ENCODE measurements at regions not wholly inside any gene's neighbourhood (a gene's known extent, or its start where the extent isn't known, plus 50 kb on each side); places are given as distances from the start of the nearest gene placed in this dataset.

DNA sequence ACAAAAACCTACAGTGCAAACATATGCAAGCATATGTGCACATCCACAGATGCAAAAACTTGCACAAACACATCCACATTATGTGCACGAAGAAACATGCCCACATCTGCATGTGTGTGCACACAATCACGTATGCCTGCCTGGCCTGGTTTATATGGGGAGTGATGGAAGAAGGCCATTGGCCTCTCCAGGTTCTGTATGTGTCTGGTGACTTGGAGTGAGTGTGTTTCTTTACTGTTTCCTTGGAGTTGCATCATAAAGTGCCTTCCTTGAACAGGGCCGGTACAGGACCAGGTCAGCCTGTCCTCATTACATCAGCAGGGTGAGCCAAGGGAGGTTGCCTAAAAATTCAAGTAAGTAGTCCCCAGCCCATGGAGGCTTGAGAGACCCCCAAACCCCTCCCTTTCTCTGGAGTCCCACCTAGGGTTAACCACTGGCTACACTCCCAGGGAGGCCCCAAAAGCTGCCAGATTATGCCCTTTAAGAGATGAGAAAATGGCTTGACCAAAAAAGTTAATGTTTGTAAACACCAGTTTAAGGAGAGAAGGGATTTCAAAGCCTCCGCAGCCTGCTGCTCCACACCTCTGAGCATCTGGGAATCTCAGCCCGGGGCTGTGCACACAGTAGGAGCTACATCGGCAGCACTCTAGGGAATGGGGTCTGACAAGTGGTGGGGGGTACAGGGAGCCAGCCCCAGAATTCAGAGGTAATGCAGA lies 140.8 kb downstream of the VEGFA start:
- Histone ChIP-seq H3K4me3 (ENCODE audit: low read length in 2 of 2) (no peak overlapping the region), H3K27me3 (ENCODE audit: control insufficient read depth in 2 of 2, insufficient read depth in 1 of 2, low read length in 1 of 2) (no peaks in the 10 kb centered on the region), H3K27ac (ENCODE audit: low read depth in 1 of 2, low read length in 1 of 2) (no peak overlapping the region), H3K36me3 (ENCODE audit: control insufficient read depth in 2 of 2, insufficient read depth in 2 of 2, low read length in 1 of 2) (no peaks in the 10 kb centered on the region), H3K9me3 (ENCODE audit: control insufficient read depth in 2 of 2, insufficient read depth in 1 of 2, low read length in 1 of 2) (no peaks in the 10 kb centered on the region), H3K4me1 (ENCODE audit: control insufficient read depth in 2 of 2, insufficient read depth in 2 of 2, low read length in 2 of 2) (no peaks in the 10 kb centered on the region)
- no peak for DNase-seq (ENCODE audit: low read depth in 6 of 9, low spot score in 9 of 9)
- WGBS = 94% methylated on average over 6 of the region's 6 CpGs

DNA sequence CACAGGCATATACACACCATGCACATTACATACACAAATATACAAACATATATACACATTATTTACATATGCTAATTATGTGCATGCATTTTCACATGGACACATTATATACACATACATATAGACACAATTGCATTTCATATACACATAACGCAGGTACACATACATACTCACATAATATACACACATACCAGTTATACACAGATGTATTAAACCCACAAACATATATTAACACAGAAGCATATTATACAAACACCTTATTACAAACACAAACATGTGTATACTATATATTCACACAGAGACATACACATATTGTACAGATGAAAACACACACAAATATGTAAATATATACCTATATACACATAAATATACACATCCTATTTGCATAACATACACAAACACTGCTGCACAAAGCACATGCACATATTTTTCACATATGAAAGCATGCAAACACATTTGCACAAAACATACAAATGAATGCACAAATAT lies 140.2 kb downstream of the VEGFA start:
- 100% methylated on average over 1 of the region's 1 CpG for WGBS
- Histone ChIP-seq H3K27me3 (ENCODE audit: control insufficient read depth in 2 of 2, insufficient read depth in 1 of 2, low read length in 1 of 2) (no peaks in the 10 kb centered on the region), H3K27ac (ENCODE audit: low read depth in 1 of 2, low read length in 1 of 2) (no peak overlapping the region), H3K4me1 (ENCODE audit: control insufficient read depth in 2 of 2, insufficient read depth in 2 of 2, low read length in 2 of 2) (no peaks in the 10 kb centered on the region), H3K36me3 (ENCODE audit: control insufficient read depth in 2 of 2, insufficient read depth in 2 of 2, low read length in 1 of 2) (no peaks in the 10 kb centered on the region), H3K4me3 (ENCODE audit: low read length in 2 of 2) (no peak overlapping the region), H3K9me3 (ENCODE audit: control insufficient read depth in 2 of 2, insufficient read depth in 1 of 2, low read length in 1 of 2) (no peaks in the 10 kb centered on the region)
- DNase-seq (ENCODE audit: low read depth in 6 of 9, low spot score in 9 of 9) = no peak

DNA sequence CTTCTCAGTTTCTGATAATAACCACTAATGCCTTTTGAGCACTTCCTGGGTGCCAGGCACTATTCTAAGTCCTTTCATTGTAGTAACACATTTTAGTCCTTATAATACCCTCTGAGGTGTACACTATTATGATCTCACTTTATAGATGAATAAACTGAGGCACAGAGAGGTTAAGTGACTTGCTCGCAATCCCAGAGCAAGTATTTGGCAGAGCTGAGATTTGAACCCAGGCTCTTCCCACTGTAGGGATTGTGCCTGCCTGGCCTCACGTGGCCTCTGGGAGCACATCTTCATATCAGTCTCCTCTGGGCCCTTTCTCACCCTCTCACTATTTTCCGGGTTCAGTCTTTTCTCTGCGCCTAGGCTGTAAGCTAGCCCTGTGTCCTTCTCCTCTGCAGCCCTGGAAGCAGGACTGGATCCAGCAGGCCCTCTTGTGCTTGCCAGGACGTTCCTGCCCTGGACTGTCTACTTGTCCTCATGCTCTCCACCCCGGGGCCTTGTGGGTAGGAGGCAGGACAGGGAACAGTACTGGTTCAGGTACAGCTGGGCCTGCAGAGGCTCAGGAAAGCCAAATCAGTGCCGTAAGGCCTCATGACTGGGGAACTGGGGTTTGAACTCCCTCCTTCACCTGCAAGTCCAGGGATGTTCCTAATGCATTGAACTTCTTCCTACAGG lies 139.6 kb downstream of the VEGFA start:
- no peak for DNase-seq (ENCODE audit: low read depth in 6 of 9, low spot score in 9 of 9)
- Histone ChIP-seq H3K4me3 (ENCODE audit: low read length in 2 of 2) (no peak overlapping the region), H3K9me3 (ENCODE audit: control insufficient read depth in 2 of 2, insufficient read depth in 1 of 2, low read length in 1 of 2) (no peaks in the 10 kb centered on the region), H3K27ac (ENCODE audit: low read depth in 1 of 2, low read length in 1 of 2) (no peak overlapping the region), H3K36me3 (ENCODE audit: control insufficient read depth in 2 of 2, insufficient read depth in 2 of 2, low read length in 1 of 2) (no peaks in the 10 kb centered on the region), H3K27me3 (ENCODE audit: control insufficient read depth in 2 of 2, insufficient read depth in 1 of 2, low read length in 1 of 2) (no peaks in the 10 kb centered on the region), H3K4me1 (ENCODE audit: control insufficient read depth in 2 of 2, insufficient read depth in 2 of 2, low read length in 2 of 2) (no peaks in the 10 kb centered on the region)
- 97% methylated on average over 7 of the region's 7 CpGs for WGBS

DNA sequence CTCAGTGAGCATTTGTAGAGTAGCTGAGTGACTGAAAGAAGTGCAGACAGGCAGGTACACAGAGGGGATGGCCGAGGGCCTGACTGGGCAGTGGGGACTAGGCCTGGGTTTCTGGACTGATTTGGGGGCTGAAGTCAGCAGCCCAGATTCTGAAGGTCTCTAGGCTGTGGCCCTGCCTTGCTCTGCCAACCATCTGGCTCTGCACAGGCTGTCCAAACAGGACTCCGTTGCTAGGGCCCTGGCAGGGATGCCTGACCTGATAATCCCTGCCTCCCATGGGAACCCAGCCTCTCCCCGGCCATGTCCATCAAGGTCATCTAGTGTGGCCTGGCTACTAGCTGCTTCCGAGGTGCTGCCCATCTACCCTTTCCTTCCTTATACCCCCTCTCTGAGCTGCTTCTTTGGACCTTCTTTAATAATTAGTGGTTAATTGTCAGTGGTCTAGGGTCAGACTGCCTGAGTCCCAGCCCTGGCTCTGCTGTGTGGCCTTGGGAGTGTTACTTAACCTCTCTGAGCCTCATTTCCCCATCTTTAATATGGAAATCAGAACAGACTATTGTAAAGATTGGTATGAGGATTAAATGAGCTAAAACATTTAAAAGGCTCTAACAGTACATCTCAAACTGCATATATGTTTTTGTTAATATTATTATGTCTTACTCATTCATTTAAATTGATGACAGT lies 137.9 kb downstream of the VEGFA start:
- DNase-seq (ENCODE audit: low read depth in 6 of 9, low spot score in 9 of 9) = no peak
- H3K36me3 ChIP-seq (ENCODE audit: control insufficient read depth in 2 of 2, insufficient read depth in 2 of 2, low read length in 1 of 2) = no peaks in the 10 kb centered on the region
- 97% methylated on average over 4 of the region's 4 CpGs for WGBS
- H3K4me3 ChIP-seq (ENCODE audit: low read length in 2 of 2) = no peak overlapping the region
- no peak overlapping the region for H3K27ac ChIP-seq (ENCODE audit: low read depth in 1 of 2, low read length in 1 of 2)
- H3K27me3 ChIP-seq (ENCODE audit: control insufficient read depth in 2 of 2, insufficient read depth in 1 of 2, low read length in 1 of 2) = no peaks in the 10 kb centered on the region
- no peaks in the 10 kb centered on the region for H3K9me3 ChIP-seq (ENCODE audit: control insufficient read depth in 2 of 2, insufficient read depth in 1 of 2, low read length in 1 of 2)
- no peaks in the 10 kb centered on the region for H3K4me1 ChIP-seq (ENCODE audit: control insufficient read depth in 2 of 2, insufficient read depth in 2 of 2, low read length in 2 of 2)

DNA sequence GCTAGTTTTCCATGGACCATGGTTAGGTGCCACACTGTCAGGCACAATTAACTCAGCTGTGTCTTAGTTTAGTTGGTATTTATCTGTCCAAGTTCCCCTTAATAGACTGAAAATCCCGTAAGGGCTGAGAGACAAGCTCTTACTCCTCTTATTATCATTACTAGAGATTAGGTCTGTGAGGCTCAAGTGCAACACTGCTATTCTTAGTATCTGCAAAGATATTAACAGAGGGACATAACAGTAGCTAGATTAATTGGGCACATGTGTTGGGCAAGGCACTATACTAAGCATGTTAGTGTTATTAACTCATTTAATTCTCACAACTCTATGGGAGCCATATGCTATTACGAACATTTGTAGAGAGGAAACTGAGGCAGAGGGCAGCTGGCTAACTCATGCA lies 137.3 kb downstream of the VEGFA start:
- H3K9me3 ChIP-seq (ENCODE audit: control insufficient read depth in 2 of 2, insufficient read depth in 1 of 2, low read length in 1 of 2) = no peaks in the 10 kb centered on the region
- no peaks in the 10 kb centered on the region for H3K4me1 ChIP-seq (ENCODE audit: control insufficient read depth in 2 of 2, insufficient read depth in 2 of 2, low read length in 2 of 2)
- no peak overlapping the region for H3K4me3 ChIP-seq (ENCODE audit: low read length in 2 of 2)
- 97% methylated on average over 2 of the region's 2 CpGs for WGBS
- H3K27ac ChIP-seq (ENCODE audit: low read depth in 1 of 2, low read length in 1 of 2) = no peak overlapping the region
- H3K36me3 ChIP-seq (ENCODE audit: control insufficient read depth in 2 of 2, insufficient read depth in 2 of 2, low read length in 1 of 2) = no peaks in the 10 kb centered on the region
- no peak for DNase-seq (ENCODE audit: low read depth in 6 of 9, low spot score in 9 of 9)
- no peaks in the 10 kb centered on the region for H3K27me3 ChIP-seq (ENCODE audit: control insufficient read depth in 2 of 2, insufficient read depth in 1 of 2, low read length in 1 of 2)

DNA sequence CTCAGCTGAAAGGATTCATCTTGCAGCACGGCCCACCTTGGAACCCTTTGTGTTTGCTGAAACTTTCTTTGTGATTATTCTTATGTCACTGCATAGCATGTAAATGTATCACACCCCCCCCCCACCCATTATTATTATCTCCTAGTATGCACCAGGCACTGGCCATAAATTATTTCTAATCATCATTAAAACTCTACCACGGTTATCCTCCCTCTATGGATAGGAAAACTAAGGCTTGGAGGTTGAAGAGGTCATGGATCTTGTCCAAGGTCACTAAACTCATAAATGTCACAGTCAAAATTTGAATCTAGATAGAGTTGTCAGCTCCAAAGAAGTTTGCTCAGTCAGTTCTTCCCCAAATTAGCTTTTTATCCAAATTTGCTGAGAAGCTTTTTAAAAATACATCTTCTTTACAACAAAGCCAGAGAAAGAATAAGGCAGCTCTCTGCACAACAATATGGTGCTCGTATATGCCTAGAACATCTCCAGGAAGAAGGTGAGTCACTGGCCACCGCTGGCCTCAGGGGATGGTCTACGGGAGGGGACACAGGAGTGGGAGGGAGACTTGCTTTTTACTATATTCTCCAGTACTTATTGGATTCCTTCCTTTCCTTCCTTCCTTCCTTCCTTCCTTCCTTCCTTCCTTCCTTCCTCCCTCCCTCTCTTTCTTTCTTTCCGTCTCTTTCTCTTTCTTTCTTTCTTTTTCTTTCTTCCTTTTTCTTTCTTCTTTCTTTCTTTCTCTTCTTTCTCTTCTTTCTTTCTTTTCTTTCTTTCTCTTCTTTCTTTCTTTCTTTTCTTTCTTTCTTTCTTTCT lies 134.5 kb downstream of the VEGFA start:
- H3K27me3 ChIP-seq (ENCODE audit: control insufficient read depth in 2 of 2, insufficient read depth in 1 of 2, low read length in 1 of 2) = no peaks in the 10 kb centered on the region
- no peak overlapping the region for H3K4me3 ChIP-seq (ENCODE audit: low read length in 2 of 2)
- DNase-seq (ENCODE audit: low read depth in 6 of 9, low spot score in 9 of 9) = no peak
- H3K9me3 ChIP-seq (ENCODE audit: control insufficient read depth in 2 of 2, insufficient read depth in 1 of 2, low read length in 1 of 2) = no peaks in the 10 kb centered on the region
- H3K27ac ChIP-seq (ENCODE audit: low read depth in 1 of 2, low read length in 1 of 2) = no peak overlapping the region
- WGBS = 92% methylated on average over 6 of the region's 6 CpGs
- peaks cover 0 to 8% of the 10 kb centered on the region in 2 donors for H3K4me1 ChIP-seq (ENCODE audit: control insufficient read depth in 2 of 2, insufficient read depth in 2 of 2, low read length in 2 of 2)
- no peaks in the 10 kb centered on the region for H3K36me3 ChIP-seq (ENCODE audit: control insufficient read depth in 2 of 2, insufficient read depth in 2 of 2, low read length in 1 of 2)

DNA sequence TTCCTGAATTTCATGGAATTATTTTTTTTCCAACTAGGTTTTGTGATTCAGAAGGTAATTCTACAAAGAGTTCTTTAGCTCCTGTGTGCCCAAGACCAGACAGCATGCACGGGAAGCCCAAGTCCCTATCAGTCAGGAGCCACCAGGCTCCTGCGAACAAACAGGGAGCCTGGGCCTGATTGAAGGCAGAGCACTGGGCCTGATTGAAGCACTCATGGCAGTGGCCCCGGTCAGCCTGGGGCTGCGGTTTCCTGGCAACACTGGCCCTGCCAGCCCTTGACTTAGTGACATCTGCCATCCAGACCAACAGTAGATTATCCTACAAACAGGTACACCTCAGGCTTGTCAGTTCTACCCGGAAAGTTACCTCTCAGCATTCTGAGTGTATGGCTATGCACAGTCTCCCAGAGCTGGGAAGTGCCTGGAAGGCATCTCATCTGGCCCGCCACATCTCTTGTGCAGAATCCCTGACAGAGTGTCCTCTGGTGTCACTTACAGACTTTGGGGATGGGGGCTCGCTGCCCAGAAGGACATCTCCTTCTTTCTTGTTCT lies 133.8 kb downstream of the VEGFA start:
- Histone ChIP-seq H3K4me1 (ENCODE audit: control insufficient read depth in 2 of 2, insufficient read depth in 2 of 2, low read length in 2 of 2) (peaks cover 0 to 8% of the 10 kb centered on the region in 2 donors), H3K27me3 (ENCODE audit: control insufficient read depth in 2 of 2, insufficient read depth in 1 of 2, low read length in 1 of 2) (no peaks in the 10 kb centered on the region), H3K9me3 (ENCODE audit: control insufficient read depth in 2 of 2, insufficient read depth in 1 of 2, low read length in 1 of 2) (peaks cover 0 to 2% of the 10 kb centered on the region in 2 donors), H3K4me3 (ENCODE audit: low read length in 2 of 2) (no peak overlapping the region), H3K36me3 (ENCODE audit: control insufficient read depth in 2 of 2, insufficient read depth in 2 of 2, low read length in 1 of 2) (no peaks in the 10 kb centered on the region), H3K27ac (ENCODE audit: low read depth in 1 of 2, low read length in 1 of 2) (no peak overlapping the region)
- 97% methylated on average over 7 of the region's 7 CpGs for WGBS
- no peak for DNase-seq (ENCODE audit: low read depth in 6 of 9, low spot score in 9 of 9)

DNA sequence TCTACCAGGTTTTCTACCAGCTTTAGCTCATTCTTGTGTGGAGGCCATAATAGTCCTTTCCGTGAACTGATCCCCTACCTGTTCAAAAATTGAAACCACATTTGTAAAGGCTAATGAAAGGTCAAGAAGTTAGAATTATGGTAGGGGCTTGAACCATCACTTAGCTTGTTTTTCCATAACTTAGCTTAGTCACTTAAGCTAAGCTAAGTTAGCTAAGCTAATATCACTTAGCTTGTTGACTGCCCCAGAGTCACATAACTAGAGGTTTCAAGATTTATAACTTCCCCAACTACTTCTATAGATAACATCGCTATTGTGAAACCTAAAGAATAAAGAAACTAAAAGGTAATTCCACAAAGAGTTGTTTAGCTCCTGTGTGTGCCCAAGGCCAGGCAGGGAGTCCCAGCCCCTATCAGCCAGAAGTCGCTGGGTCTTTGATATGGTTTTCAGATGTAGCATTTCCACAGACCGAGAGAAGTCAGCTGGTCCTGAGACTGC lies 131.8 kb downstream of the VEGFA start:
- Histone ChIP-seq H3K27ac (ENCODE audit: low read depth in 1 of 2, low read length in 1 of 2) (no peak overlapping the region), H3K4me3 (ENCODE audit: low read length in 2 of 2) (no peak overlapping the region), H3K36me3 (ENCODE audit: control insufficient read depth in 2 of 2, insufficient read depth in 2 of 2, low read length in 1 of 2) (no peaks in the 10 kb centered on the region), H3K27me3 (ENCODE audit: control insufficient read depth in 2 of 2, insufficient read depth in 1 of 2, low read length in 1 of 2) (no peaks in the 10 kb centered on the region), H3K4me1 (ENCODE audit: control insufficient read depth in 2 of 2, insufficient read depth in 2 of 2, low read length in 2 of 2) (peaks cover 0 to 8% of the 10 kb centered on the region in 2 donors), H3K9me3 (ENCODE audit: control insufficient read depth in 2 of 2, insufficient read depth in 1 of 2, low read length in 1 of 2) (peaks cover 0 to 3% of the 10 kb centered on the region in 2 donors)
- WGBS = 45% methylated on average over 4 of the region's 4 CpGs
- no peak for DNase-seq (ENCODE audit: low read depth in 6 of 9, low spot score in 9 of 9)

Measured in thymus (tissue), 11 donors.